Chondrocyte (in vitro differentiated cells): ENCODE measurements at regions not wholly inside any gene's neighbourhood (a gene's known extent, or its start where the extent isn't known, plus 50 kb on each side); places are given as distances from the start of the nearest gene placed in this dataset.

Source experiments
- DNase-seq: peaks from one replicate; pipeline ENCODE4 v3.0.0; 2021; ENCODE audit warnings: mixed read lengths, low spot score
- H3K27ac Mint-ChIP-seq: one replicate; pipeline ENCODE4 v1.8.0; 2021; ENCODE audit warnings: mild to moderate bottlenecking, moderate library complexity, mixed read lengths; ENCODE audit not compliant: unreplicated experiment
- H3K27me3 Mint-ChIP-seq: 2 replicates; pipeline ENCODE4 v1.8.0; 2021; ENCODE audit warnings: low read depth, mixed read lengths
- H3K36me3 Mint-ChIP-seq: 2 replicates; pipeline ENCODE4 v1.8.0; 2021; ENCODE audit warnings: low read depth, mixed read lengths
- H3K4me1 Mint-ChIP-seq: 2 replicates; pipeline ENCODE4 v1.8.0; 2021; ENCODE audit warnings: low read depth, mild to moderate bottlenecking, mixed read lengths
- H3K4me3 Mint-ChIP-seq: one replicate; pipeline ENCODE4 v1.8.0; 2021; ENCODE audit warnings: mild to moderate bottlenecking, moderate library complexity, mixed read lengths; ENCODE audit not compliant: unreplicated experiment
- H3K9me3 Mint-ChIP-seq: 2 replicates; pipeline ENCODE4 v1.8.0; 2021; ENCODE audit warnings: low read depth, mixed read lengths
- TF ChIP-seq, protein P1 (sequence below): fragments of 200-600 bp; sonication (generic); IDR thresholded peaks from 2 replicates; pipeline ENCODE4 v1.5.0; 2021; ENCODE audit warnings: antibody characterized with exemption, mild to moderate bottlenecking, moderate library complexity

DNA sequence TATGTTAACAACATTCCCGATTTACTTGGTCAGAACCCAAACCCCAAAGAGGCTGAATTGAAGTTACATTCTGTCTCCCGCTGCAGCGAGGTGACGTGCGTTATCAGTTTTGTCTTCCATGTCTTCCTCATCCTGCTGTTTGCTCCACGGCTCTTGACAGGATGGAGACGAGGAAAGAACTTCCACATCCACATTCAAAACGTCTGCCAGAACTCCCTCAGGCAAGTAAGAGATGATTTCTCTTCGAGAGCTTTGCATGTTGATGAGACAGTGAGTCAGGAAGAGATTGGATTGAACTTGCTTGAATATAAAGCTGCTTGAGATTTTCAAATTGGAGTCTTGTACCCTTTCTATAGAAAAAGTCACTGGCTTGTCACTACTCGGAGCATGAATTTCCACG is 242.6 kb downstream of the AUH start:
- DNase-seq = no peak
- peak overlapping the region; percentile 91 for H3K27ac Mint-ChIP-seq
- H3K9me3 Mint-ChIP-seq = peaks cover 9% of the 10 kb centered on the region
- H3K36me3 Mint-ChIP-seq = peaks cover 3% of the 10 kb centered on the region
- TF ChIP-seq, protein P1, sequence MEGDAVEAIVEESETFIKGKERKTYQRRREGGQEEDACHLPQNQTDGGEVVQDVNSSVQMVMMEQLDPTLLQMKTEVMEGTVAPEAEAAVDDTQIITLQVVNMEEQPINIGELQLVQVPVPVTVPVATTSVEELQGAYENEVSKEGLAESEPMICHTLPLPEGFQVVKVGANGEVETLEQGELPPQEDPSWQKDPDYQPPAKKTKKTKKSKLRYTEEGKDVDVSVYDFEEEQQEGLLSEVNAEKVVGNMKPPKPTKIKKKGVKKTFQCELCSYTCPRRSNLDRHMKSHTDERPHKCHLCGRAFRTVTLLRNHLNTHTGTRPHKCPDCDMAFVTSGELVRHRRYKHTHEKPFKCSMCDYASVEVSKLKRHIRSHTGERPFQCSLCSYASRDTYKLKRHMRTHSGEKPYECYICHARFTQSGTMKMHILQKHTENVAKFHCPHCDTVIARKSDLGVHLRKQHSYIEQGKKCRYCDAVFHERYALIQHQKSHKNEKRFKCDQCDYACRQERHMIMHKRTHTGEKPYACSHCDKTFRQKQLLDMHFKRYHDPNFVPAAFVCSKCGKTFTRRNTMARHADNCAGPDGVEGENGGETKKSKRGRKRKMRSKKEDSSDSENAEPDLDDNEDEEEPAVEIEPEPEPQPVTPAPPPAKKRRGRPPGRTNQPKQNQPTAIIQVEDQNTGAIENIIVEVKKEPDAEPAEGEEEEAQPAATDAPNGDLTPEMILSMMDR = no peak
- peaks cover 52% of the 10 kb centered on the region for H3K4me1 Mint-ChIP-seq
- H3K27me3 Mint-ChIP-seq = no peaks in the 10 kb centered on the region
- peak overlapping the region; percentile 60 for H3K4me3 Mint-ChIP-seq

DNA sequence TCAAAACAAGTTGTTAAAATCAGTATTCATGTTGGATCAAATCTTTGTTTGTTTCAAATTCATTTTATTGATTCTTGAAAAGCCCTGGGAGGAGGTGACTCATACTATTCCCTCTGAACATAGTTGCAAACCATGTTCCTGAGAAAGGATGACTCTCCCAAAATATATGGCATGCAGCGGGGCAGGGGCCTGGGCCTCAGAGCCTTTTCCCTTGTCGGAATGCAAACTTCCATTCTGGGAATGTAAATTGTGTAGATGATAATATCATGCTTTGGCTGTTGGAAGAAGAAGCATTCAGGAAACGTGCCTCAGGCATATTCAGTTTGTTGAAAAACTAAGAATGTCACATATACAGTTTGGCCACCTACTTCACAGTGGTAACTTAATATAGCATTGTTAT is 242.0 kb downstream of the AUH start:
- H3K27me3 Mint-ChIP-seq = no peaks in the 10 kb centered on the region

DNA sequence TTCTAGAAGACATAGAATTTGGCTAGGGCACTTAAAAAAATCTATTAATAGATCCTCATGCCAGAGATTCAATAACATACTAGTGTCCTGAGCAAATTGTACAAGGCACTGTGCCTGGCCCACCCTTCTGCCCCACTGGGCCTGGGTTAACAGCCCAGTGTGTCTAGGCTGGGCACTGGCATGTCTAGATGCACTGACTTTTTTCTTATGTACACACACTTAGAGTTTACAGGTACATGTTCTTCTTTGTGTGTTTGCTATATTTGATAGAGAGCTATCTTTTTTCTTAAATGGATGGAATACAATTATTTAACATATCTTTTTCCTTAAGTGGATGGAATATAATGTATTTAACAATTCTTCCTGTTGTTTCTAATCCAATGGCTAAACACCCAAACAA is 241.5 kb downstream of the AUH start:
- peak overlapping the region; percentile 91 for H3K27ac Mint-ChIP-seq
- H3K27me3 Mint-ChIP-seq = no peaks in the 10 kb centered on the region
- peaks cover 13% of the 10 kb centered on the region for H3K9me3 Mint-ChIP-seq
- no peak overlapping the region for H3K4me3 Mint-ChIP-seq
- peaks cover 3% of the 10 kb centered on the region for H3K36me3 Mint-ChIP-seq
- H3K4me1 Mint-ChIP-seq = peaks cover 52% of the 10 kb centered on the region
- no peak for DNase-seq
- TF ChIP-seq, protein P1 = no peak

More for the DNA sequence above, 242.0 kb downstream of the AUH start:
- Mint-ChIP-seq H3K4me3 (peak overlapping the region; percentile 60), H3K4me1 (peaks cover 52% of the 10 kb centered on the region), H3K36me3 (peaks cover 3% of the 10 kb centered on the region), H3K9me3 (peaks cover 12% of the 10 kb centered on the region), H3K27ac (peak overlapping the region; percentile 91)
- TF ChIP-seq, protein P1 = no peak
- DNase-seq = no peak

DNA sequence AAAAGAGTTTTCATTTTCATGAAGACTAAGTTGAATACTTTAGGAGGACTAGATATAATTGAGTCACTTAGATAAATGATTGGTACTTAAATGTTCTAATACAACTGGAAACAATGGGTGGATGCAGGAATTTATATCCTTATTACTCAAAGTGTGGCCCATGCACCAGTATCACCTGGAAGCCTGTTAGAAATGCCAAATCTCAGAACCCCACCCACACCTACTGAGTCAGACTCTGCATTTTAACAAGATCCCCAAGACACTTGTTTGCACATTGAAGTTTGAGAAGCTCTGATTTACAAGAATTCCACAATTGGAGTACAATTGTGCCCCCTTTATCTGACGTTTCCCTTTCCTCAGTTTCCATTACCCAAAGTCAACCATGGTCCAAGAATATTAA is 239.0 kb downstream of the AUH start:
- H3K27ac Mint-ChIP-seq = no peak overlapping the region
- H3K4me3 Mint-ChIP-seq = no peak overlapping the region
- TF ChIP-seq, protein P1 = no peak
- no peaks in the 10 kb centered on the region for H3K27me3 Mint-ChIP-seq
- peaks cover 3% of the 10 kb centered on the region for H3K36me3 Mint-ChIP-seq
- H3K9me3 Mint-ChIP-seq = peaks cover 13% of the 10 kb centered on the region
- peaks cover 37% of the 10 kb centered on the region for H3K4me1 Mint-ChIP-seq
- no peak for DNase-seq

DNA sequence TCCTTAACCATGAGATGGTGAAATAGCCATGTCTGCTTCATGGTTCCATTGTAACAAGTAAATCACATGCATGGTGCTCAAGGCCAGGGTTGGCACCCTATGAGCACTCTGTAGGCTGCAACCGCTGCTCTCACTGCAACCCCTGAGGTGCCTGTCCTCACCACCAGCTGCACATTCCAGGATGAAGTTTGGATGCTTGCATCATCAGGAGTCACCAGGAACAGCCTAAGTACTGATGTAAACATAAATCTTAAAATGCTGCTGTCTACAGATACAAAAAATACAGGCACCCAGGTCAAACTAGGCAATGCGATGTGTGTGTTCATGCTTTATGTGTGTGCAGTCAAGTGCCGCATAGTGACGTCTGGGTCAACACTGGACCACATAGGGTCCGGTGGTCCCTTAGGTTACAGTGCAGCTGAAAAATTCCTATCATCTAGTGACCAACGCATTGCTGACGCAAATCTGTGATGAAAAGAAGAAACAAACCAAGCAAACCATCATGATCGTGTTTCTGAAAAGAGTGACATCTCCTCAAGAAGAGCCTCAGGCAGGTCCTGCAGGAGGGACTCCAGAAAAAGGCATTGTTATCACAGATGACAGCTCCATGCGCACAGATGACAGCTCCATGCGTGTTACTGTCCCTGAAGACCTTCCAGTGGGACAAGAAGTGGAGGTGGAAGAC is 234.8 kb downstream of the AUH start:
- H3K4me3 Mint-ChIP-seq = no peak overlapping the region

More for the DNA sequence above, 234.8 kb downstream of the AUH start:
- peaks cover 18% of the 10 kb centered on the region for H3K4me1 Mint-ChIP-seq
- TF ChIP-seq, protein P1 = no peak
- H3K27ac Mint-ChIP-seq = no peak overlapping the region
- H3K36me3 Mint-ChIP-seq = peaks cover 1% of the 10 kb centered on the region
- H3K9me3 Mint-ChIP-seq = peaks cover 12% of the 10 kb centered on the region
- H3K27me3 Mint-ChIP-seq = no peaks in the 10 kb centered on the region
- no peak for DNase-seq
